ENCODE measurements at regions not wholly inside any gene's neighbourhood (a gene's known extent, or its start where the extent isn't known, plus 50 kb on each side); places are given as distances from the start of the nearest gene placed in this dataset.

GRCh38 chr10:111221682-111222480 lies 145.1 kb downstream of the ADRA2A start:
- H3K4me3 Mint-ChIP-seq, result no peak overlapping the region
- H3K27me3 Mint-ChIP-seq, result peaks cover 46% of the 10 kb centered on the region
- H3K36me3 Mint-ChIP-seq (ENCODE audit: low read depth), result no peaks in the 10 kb centered on the region
- DNase-seq (no peak), ATAC-seq (no peak)
- no peaks in the 10 kb centered on the region for H3K9me3 Mint-ChIP-seq
- H3K27ac Mint-ChIP-seq, result no peak overlapping the region
- no peaks in the 10 kb centered on the region for H3K4me1 Mint-ChIP-seq

DNA sequence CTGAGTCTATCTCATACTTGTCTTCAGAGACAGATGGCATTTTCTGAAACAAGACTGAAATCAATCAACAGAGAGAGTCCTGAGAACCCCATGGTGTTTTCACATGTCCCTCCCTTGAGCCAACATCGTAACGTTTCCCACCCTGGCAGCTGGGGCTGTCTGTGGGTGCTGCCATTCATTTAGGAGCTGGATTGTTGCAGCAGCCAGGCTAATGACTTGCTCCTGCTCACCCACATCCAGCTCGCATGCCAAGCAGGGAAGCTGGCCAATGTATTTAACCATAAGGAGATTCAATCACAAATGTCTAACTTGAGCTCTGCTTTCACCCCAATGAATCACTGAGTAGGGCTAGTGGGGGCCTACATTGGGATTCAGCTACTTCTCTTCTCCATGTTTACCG lies 146.1 kb downstream of the ADRA2A start:
- Mint-ChIP-seq H3K36me3 (ENCODE audit: low read depth) (no peaks in the 10 kb centered on the region), H3K9me3 (no peaks in the 10 kb centered on the region), H3K4me3 (no peak overlapping the region), H3K4me1 (no peaks in the 10 kb centered on the region), H3K27me3 (peaks cover 42% of the 10 kb centered on the region), H3K27ac (no peak overlapping the region)
- no peak for ATAC-seq
- no peak for DNase-seq

DNA sequence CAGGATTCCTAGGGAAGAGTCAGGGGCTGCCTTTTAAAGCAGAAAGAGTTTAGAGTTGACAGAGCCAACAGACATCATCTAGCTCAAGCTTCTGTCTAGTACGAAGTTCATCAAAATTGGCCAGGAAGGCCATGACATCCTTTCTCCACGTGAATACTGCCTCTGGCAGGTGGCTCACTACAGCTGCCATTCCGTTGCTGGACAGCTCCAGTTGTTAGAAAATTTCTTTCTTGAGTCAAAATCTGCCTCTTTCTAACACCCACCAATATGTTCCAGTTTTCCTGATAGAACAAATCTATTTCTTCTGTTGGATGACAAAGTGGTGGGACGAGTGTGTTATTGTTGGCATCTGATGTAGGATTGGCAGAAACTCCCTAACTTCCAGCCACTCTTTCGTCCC lies 154.9 kb downstream of the ADRA2A start:
- H3K4me3 Mint-ChIP-seq, result no peak overlapping the region
- ATAC-seq, result no peak
- no peaks in the 10 kb centered on the region for H3K9me3 Mint-ChIP-seq
- no peaks in the 10 kb centered on the region for H3K36me3 Mint-ChIP-seq (ENCODE audit: low read depth)
- peaks cover 16% of the 10 kb centered on the region for H3K27me3 Mint-ChIP-seq
- no peak overlapping the region for H3K27ac Mint-ChIP-seq
- no peaks in the 10 kb centered on the region for H3K4me1 Mint-ChIP-seq
- no peak for DNase-seq

GRCh38 chr10:111233439-111233838 lies 156.6 kb downstream of the ADRA2A start:
- DNase-seq, result no peak
- no peaks in the 10 kb centered on the region for H3K4me1 Mint-ChIP-seq
- no peak overlapping the region for H3K27ac Mint-ChIP-seq
- ATAC-seq, result no peak
- H3K36me3 Mint-ChIP-seq (ENCODE audit: low read depth), result no peaks in the 10 kb centered on the region
- no peaks in the 10 kb centered on the region for H3K9me3 Mint-ChIP-seq
- H3K4me3 Mint-ChIP-seq, result no peak overlapping the region
- H3K27me3 Mint-ChIP-seq, result peaks cover 14% of the 10 kb centered on the region

GRCh38 chr10:111234234-111234913 lies 157.5 kb downstream of the ADRA2A start:
- H3K27ac Mint-ChIP-seq, result no peak overlapping the region
- ATAC-seq (no peak), DNase-seq (no peak)
- H3K36me3 Mint-ChIP-seq (ENCODE audit: low read depth), result no peaks in the 10 kb centered on the region
- no peaks in the 10 kb centered on the region for H3K4me1 Mint-ChIP-seq
- no peak overlapping the region for H3K4me3 Mint-ChIP-seq
- H3K27me3 Mint-ChIP-seq, result peaks cover 12% of the 10 kb centered on the region
- no peaks in the 10 kb centered on the region for H3K9me3 Mint-ChIP-seq

- DNase-seq, result no peak
- no peak overlapping the region for H3K27ac Mint-ChIP-seq
- peaks cover 11% of the 10 kb centered on the region for H3K27me3 Mint-ChIP-seq
- no peak overlapping the region for H3K4me3 Mint-ChIP-seq
- H3K36me3 Mint-ChIP-seq (ENCODE audit: low read depth), result no peaks in the 10 kb centered on the region
- H3K9me3 Mint-ChIP-seq, result no peaks in the 10 kb centered on the region
- H3K4me1 Mint-ChIP-seq, result no peaks in the 10 kb centered on the region
- ATAC-seq, result no peak
These were observed 158.1 kb downstream of the ADRA2A start for GRCh38 chr10:111234914-111235302.

- H3K4me3 Mint-ChIP-seq, result no peak overlapping the region
- no peaks in the 10 kb centered on the region for H3K9me3 Mint-ChIP-seq
- no peaks in the 10 kb centered on the region for H3K36me3 Mint-ChIP-seq (ENCODE audit: low read depth)
- DNase-seq (no peak), ATAC-seq (no peak)
- no peaks in the 10 kb centered on the region for H3K4me1 Mint-ChIP-seq
- H3K27ac Mint-ChIP-seq, result no peak overlapping the region
- H3K27me3 Mint-ChIP-seq, result peaks cover 2% of the 10 kb centered on the region
These were observed 163.5 kb downstream of the ADRA2A start for GRCh38 chr10:111240348-111240747.

DNA sequence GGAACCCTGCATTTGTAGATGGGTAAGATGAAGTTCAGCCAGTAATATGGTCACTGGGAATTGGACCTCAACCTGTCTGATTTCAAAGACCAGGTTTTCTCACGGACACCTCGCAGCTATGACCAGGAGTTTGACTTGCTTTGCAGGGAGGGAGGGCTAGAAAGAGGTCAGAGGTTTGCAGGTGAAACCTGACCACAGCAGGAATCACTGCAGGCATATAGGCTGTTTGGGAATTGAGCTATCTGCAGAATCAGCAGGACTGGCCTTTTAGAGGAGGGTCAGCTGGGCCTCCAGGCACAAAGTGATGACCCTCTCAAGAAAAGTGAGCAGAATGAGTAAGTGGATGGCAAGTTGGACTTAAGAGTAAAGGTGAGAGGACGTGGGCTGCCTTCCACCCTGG lies 166.3 kb downstream of the ADRA2A start:
- DNase-seq (no peak), ATAC-seq (no peak)
- no peak overlapping the region for H3K4me3 Mint-ChIP-seq
- H3K27me3 Mint-ChIP-seq, result peaks cover 9% of the 10 kb centered on the region
- no peak overlapping the region for H3K27ac Mint-ChIP-seq
- no peaks in the 10 kb centered on the region for H3K4me1 Mint-ChIP-seq
- H3K36me3 Mint-ChIP-seq (ENCODE audit: low read depth), result no peaks in the 10 kb centered on the region
- no peaks in the 10 kb centered on the region for H3K9me3 Mint-ChIP-seq

DNA sequence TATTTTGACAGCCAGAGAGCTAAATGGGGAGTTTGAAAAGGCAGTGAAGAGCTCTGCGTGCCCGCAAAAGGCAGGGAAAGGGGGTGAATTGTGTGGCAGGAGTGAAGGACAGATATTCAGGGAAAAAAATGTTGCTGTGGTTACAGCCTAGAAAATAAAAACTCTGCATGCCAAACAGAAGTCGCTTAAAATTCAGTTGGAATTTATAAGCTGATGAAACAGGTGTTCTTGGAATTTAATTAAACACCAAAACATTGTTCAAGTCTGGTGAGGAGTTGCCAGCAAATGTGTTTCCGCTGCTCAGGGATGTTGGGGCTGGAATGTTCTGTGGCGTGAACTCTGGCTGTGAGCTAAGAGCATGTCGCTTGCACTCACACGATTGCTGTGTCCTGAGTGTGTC lies 169.3 kb downstream of the ADRA2A start:
- H3K27ac Mint-ChIP-seq, result no peak overlapping the region
- no peaks in the 10 kb centered on the region for H3K4me1 Mint-ChIP-seq
- ATAC-seq (no peak), DNase-seq (no peak)
- H3K36me3 Mint-ChIP-seq (ENCODE audit: low read depth), result no peaks in the 10 kb centered on the region
- H3K9me3 Mint-ChIP-seq, result no peaks in the 10 kb centered on the region
- H3K4me3 Mint-ChIP-seq, result no peak overlapping the region
- H3K27me3 Mint-ChIP-seq, result peaks cover 12% of the 10 kb centered on the region

- no peaks in the 10 kb centered on the region for H3K36me3 Mint-ChIP-seq (ENCODE audit: low read depth)
- DNase-seq (no peak), ATAC-seq (no peak)
- peaks cover 14% of the 10 kb centered on the region for H3K27me3 Mint-ChIP-seq
- H3K4me3 Mint-ChIP-seq, result no peak overlapping the region
- no peak overlapping the region for H3K27ac Mint-ChIP-seq
- H3K9me3 Mint-ChIP-seq, result no peaks in the 10 kb centered on the region
- H3K4me1 Mint-ChIP-seq, result no peaks in the 10 kb centered on the region
These were observed 170.1 kb downstream of the ADRA2A start for GRCh38 chr10:111246814-111247452.

DNA sequence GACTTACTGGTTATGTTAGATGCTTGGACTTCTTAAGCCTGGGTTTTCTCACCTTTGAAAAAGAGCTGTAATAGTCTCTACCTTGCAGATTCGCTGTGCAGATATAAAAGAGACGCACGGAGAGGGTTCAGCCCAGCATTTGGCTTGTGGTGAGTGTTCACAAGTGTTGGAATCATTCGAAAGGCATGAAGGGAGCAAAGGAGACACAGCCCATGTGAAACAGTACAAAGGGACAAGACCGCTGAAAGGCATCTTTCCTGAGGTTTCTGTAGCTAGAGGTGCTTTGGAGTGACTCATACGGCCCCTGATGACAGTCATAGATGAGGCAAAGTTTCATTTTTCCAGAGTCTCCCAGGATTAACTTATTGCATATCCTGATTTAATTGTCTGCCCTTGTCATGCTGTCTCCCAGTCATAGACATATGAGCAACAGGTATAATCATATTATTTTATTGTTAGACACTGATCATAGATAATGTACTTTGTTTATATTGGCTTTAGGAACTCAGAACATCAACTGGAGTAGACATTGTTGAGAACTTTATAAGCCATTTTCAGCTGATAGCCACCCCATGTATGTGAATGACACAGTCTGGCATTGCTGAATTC lies 171.1 kb downstream of the ADRA2A start:
- peaks cover 14% of the 10 kb centered on the region for H3K27me3 Mint-ChIP-seq
- DNase-seq (no peak), ATAC-seq (no peak)
- no peaks in the 10 kb centered on the region for H3K36me3 Mint-ChIP-seq (ENCODE audit: low read depth)
- no peaks in the 10 kb centered on the region for H3K4me1 Mint-ChIP-seq
- H3K27ac Mint-ChIP-seq, result no peak overlapping the region
- H3K4me3 Mint-ChIP-seq, result no peak overlapping the region
- H3K9me3 Mint-ChIP-seq, result no peaks in the 10 kb centered on the region

GRCh38 chr10:111249925-111250324 lies 173.1 kb downstream of the ADRA2A start:
- Mint-ChIP-seq H3K27ac (no peak overlapping the region), H3K36me3 (ENCODE audit: low read depth) (no peaks in the 10 kb centered on the region), H3K4me1 (no peaks in the 10 kb centered on the region), H3K9me3 (no peaks in the 10 kb centered on the region), H3K4me3 (no peak overlapping the region), H3K27me3 (peaks cover 12% of the 10 kb centered on the region)
- ATAC-seq (no peak), DNase-seq (no peak)

DNA sequence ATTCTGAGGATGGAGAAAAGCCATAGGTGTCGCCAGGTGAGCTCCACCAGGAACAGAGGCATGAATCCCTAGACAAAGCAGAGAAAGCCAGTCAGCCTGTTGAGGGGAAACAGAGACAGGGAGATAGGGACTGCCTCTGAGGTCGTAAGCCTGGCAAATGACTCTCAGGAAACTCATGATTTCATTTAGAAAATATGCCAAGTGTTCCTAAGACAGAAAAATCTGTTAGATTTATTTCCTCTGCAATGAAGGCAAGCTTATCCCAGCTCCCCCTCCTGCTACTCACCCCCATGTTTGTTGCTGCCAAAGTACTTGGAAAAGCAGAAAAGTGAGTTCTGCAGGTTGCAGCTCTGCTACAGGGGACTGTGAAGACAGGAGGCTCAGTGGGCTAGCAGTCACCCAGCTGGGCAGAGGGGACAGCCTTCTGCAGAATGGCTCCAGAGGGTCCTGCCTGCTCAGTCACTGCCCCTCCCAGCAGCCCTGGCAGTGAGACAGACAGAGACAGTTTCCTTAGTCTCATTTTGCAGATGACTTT lies 184.3 kb downstream of the ADRA2A start:
- H3K27ac Mint-ChIP-seq, result no peak overlapping the region
- ATAC-seq (no peak), DNase-seq (no peak)
- no peaks in the 10 kb centered on the region for H3K36me3 Mint-ChIP-seq (ENCODE audit: low read depth)
- peaks cover 12% of the 10 kb centered on the region for H3K27me3 Mint-ChIP-seq
- H3K4me3 Mint-ChIP-seq, result no peak overlapping the region
- H3K9me3 Mint-ChIP-seq, result no peaks in the 10 kb centered on the region
- H3K4me1 Mint-ChIP-seq, result no peaks in the 10 kb centered on the region

DNA sequence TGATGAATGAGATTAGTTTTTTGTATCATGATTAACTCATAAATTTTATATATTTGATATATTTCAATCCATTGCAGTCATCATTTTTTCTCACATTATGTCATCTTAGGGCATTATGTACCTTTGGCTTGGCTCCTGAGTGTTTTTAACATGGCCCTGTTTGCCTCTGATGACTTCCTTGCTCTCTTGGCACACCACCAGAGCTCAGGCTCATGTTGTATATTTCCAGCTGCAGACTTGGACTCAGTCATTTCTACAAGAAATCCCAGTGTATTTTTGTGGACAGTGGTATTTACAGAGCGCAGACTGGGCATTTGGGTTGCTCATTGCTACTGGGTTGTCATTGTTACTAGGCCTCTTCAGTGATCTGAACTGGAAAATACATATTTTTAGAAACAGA lies 188.5 kb downstream of the ADRA2A start:
- H3K9me3 Mint-ChIP-seq, result no peaks in the 10 kb centered on the region
- peaks cover 20% of the 10 kb centered on the region for H3K27me3 Mint-ChIP-seq
- H3K4me1 Mint-ChIP-seq, result no peaks in the 10 kb centered on the region
- no peaks in the 10 kb centered on the region for H3K36me3 Mint-ChIP-seq (ENCODE audit: low read depth)
- H3K4me3 Mint-ChIP-seq, result no peak overlapping the region
- no peak overlapping the region for H3K27ac Mint-ChIP-seq
- DNase-seq (no peak), ATAC-seq (no peak)
